Spleen (tissue), 7 donors: ENCODE measurements at regions not wholly inside any gene's neighbourhood (a gene's known extent, or its start where the extent isn't known, plus 50 kb on each side); places are given as distances from the start of the nearest gene placed in this dataset.

Experiments used
- POLR2A ChIP-seq, 3 donors: fragments of 450-650 bp; IDR thresholded peaks; one replicate each; pipeline ENCODE4 v1.5.1; 2017; ENCODE audit warnings: antibody characterized with exemption in 3 of 3, mild to moderate bottlenecking in 1 of 3
- TF ChIP-seq, protein P1 (sequence below), 11 experiments: fragments of 200-600 bp in 7 of 11; fragments of 450-650 bp in 4 of 11; sonication (generic) in 4 of 11; IDR thresholded peaks in 8 of 11; conservative IDR thresholded peaks in 3 of 11; 1 replicate in 7 of 11; 2 replicates in 4 of 11; pipeline versions ENCODE4 v1.4.0 to v1.8.0; 2016 to 2021; ENCODE audit warnings: antibody characterized with exemption in 11 of 11, inconsistent platforms in 4 of 11, mild to moderate bottlenecking in 1 of 11
- donor health status: DM: no; HTN: no; CAD: no; lungs with moderate emphysema.
- donor health status: DM: no; HTN: no; CAD: no.
- donor health status: DM: no; HTN: no; CAD: no.

DNA sequence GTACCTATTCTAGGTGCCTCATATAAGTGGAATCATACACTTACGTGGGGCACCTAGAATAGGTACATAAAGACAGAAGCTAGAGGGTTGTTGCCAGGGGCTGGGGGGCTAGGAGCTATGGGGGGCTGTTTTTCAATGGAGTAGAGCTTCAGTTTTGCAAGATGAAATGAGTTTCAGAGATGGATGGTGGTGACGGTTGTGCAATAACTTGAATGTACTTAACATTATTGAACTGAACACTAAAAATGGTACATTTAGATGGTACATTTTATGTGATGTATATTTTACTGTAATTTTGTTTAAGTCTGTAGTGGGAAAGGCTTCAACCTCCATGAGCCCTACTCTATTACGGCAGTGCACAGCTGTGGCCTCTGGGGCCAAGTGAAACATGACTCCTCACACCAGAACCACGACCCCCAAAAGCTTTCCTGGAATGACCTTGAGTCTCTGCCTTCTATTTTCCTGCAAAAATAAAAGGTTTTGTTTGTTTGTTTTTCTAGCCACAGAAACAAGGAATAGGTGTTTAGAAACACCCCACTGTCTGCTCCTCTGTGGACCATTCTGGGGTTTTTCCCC, 147.3 kb upstream of the PLXNA4 start:
- no peak for TF ChIP-seq POLR2A (IDR thresholded peaks at IDR 0.05)
- TF ChIP-seq, protein P1, sequence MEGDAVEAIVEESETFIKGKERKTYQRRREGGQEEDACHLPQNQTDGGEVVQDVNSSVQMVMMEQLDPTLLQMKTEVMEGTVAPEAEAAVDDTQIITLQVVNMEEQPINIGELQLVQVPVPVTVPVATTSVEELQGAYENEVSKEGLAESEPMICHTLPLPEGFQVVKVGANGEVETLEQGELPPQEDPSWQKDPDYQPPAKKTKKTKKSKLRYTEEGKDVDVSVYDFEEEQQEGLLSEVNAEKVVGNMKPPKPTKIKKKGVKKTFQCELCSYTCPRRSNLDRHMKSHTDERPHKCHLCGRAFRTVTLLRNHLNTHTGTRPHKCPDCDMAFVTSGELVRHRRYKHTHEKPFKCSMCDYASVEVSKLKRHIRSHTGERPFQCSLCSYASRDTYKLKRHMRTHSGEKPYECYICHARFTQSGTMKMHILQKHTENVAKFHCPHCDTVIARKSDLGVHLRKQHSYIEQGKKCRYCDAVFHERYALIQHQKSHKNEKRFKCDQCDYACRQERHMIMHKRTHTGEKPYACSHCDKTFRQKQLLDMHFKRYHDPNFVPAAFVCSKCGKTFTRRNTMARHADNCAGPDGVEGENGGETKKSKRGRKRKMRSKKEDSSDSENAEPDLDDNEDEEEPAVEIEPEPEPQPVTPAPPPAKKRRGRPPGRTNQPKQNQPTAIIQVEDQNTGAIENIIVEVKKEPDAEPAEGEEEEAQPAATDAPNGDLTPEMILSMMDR (IDR thresholded peaks at IDR 0.05 in 8 of 11, conservative IDR thresholded peaks at IDR 0.05 in 3 of 11), result no peak
